AG10803 (cell line): ENCODE measurements at regions not wholly inside any gene's neighbourhood (a gene's known extent, or its start where the extent isn't known, plus 50 kb on each side); places are given as distances from the start of the nearest gene placed in this dataset.

Experiments used
- DNase-seq: peaks from one replicate; pipeline ENCODE4 v3.0.0; 2010; ENCODE audit warnings: low read depth
- H3K4me3 ChIP-seq: 2 replicates; pipeline ENCODE4 v1.5.1; 2011; ENCODE audit warnings: mild to moderate bottlenecking, low read length, control low read depth
- CTCF ChIP-seq: conservative IDR thresholded peaks from 2 replicates; pipeline ENCODE4 v1.5.1; 2011; ENCODE audit warnings: mild to moderate bottlenecking, low read length, control low read depth, inconsistent platforms

GRCh38 chr2:136448986-136449780 lies 316.2 kb upstream of the THSD7B start:
- H3K4me3 ChIP-seq: no peak overlapping the region
- TF ChIP-seq CTCF: no peak
- no peak for DNase-seq

GRCh38 chr2:136448432-136448831 lies 316.9 kb upstream of the THSD7B start:
- no peak for TF ChIP-seq CTCF
- no peak overlapping the region for H3K4me3 ChIP-seq
- no peak for DNase-seq

GRCh38 chr2:136444323-136444722 lies 321.0 kb upstream of the THSD7B start:
- TF ChIP-seq CTCF: no peak
- no peak overlapping the region for H3K4me3 ChIP-seq
- no peak for DNase-seq

GRCh38 chr2:136443661-136444060 lies 321.7 kb upstream of the THSD7B start:
- DNase-seq: no peak
- no peak overlapping the region for H3K4me3 ChIP-seq
- no peak for TF ChIP-seq CTCF

- no peak for DNase-seq
These were observed 323.2 kb upstream of the THSD7B start for GRCh38 chr2:136441979-136442714.

GRCh38 chr2:136439064-136439676 lies 321.2 kb upstream of the CXCR4 start:
- DNase-seq: no peak
- H3K4me3 ChIP-seq: no peak overlapping the region
- no peak for TF ChIP-seq CTCF

More at GRCh38 chr2:136441979-136442714, 323.2 kb upstream of the THSD7B start:
- no peak for TF ChIP-seq CTCF
- no peak overlapping the region for H3K4me3 ChIP-seq
